DND-41 (cell line): ENCODE measurements at regions not wholly inside any gene's neighbourhood (a gene's known extent, or its start where the extent isn't known, plus 50 kb on each side); places are given as distances from the start of the nearest gene placed in this dataset.

Experiments
- ATAC-seq: fragments of 200-7000 bp; cut with Tn5 transposase; 3 replicates; pipeline ENCODE4 v1.9.1; 2021; ENCODE audit warnings: low read depth; ENCODE audit not compliant: insufficient read depth
- DNase-seq: peaks from one replicate; pipeline ENCODE4 v3.0.0-alpha.2; 2020
- H2AFZ ChIP-seq: 2 replicates; pipeline ENCODE4 v1.6.0; 2012; ENCODE audit warnings: low read depth, low read length
- H3K27ac ChIP-seq: 2 replicates; pipeline ENCODE4 v1.5.1; 2012; ENCODE audit warnings: low read length, inconsistent platforms
- H3K27me3 ChIP-seq: fragments of 200-600 bp; sonication (generic); 2 replicates; pipeline ENCODE4 v1.6.0; 2012; ENCODE audit warnings: low read length, mild to moderate bottlenecking, inconsistent platforms; ENCODE audit not compliant: insufficient read depth, poor library complexity
- H3K36me3 ChIP-seq: 2 replicates; pipeline ENCODE4 v1.5.1; 2012; ENCODE audit warnings: low read length, inconsistent platforms; ENCODE audit not compliant: insufficient read depth
- H3K4me1 ChIP-seq: 2 replicates; pipeline ENCODE4 v1.5.1; 2012; ENCODE audit warnings: mild to moderate bottlenecking, low read length; ENCODE audit not compliant: insufficient read depth
- H3K4me2 ChIP-seq: 2 replicates; pipeline ENCODE4 v1.6.0; 2012; ENCODE audit warnings: mild to moderate bottlenecking, moderate library complexity, low read length, inconsistent platforms; ENCODE audit not compliant: insufficient read depth
- H3K4me3 ChIP-seq, 2 experiments: fragments of 200-600 bp in 1 of 2; shearing (Covaris generic) in 1 of 2; 2 replicates each; pipeline ENCODE4 v1.5.1; 2012 to 2016; ENCODE audit warnings: inconsistent platforms in 2 of 2, low read length in 2 of 2, mild to moderate bottlenecking in 2 of 2, low read depth in 1 of 2, moderate library complexity in 1 of 2
- H3K79me2 ChIP-seq: 2 replicates; pipeline ENCODE4 v1.6.0; 2012; ENCODE audit warnings: low read length, inconsistent platforms; ENCODE audit not compliant: insufficient read depth
- H3K9ac ChIP-seq: 2 replicates; pipeline ENCODE4 v1.6.0; 2012; ENCODE audit warnings: low read depth, mild to moderate bottlenecking, inconsistent platforms, low read length, moderate library complexity
- H3K9me3 ChIP-seq: 2 replicates; pipeline ENCODE4 v1.5.1; 2012; ENCODE audit warnings: low read length, moderate library complexity, mild to moderate bottlenecking, inconsistent platforms; ENCODE audit not compliant: insufficient read depth, severe bottlenecking
- H4K20me1 ChIP-seq: 2 replicates; pipeline ENCODE4 v1.6.0; 2012; ENCODE audit warnings: low read length; ENCODE audit not compliant: insufficient read depth
- CTCF ChIP-seq: IDR thresholded peaks from 2 replicates; pipeline ENCODE4 v1.5.1; 2012; ENCODE audit warnings: borderline replicate concordance, low read length, moderate library complexity, mild to moderate bottlenecking; ENCODE audit not compliant: poor library complexity, severe bottlenecking; ENCODE audit errors: extremely low read depth
- EZH2 ChIP-seq: IDR thresholded peaks from 3 replicates; pipeline ENCODE4 v1.6.1; 2012; ENCODE audit warnings: borderline replicate concordance, low read depth, mild to moderate bottlenecking, moderate library complexity, low read length, inconsistent platforms; ENCODE audit not compliant: severe bottlenecking

- H4K20me1 ChIP-seq, result no peaks in the 10 kb centered on the region
- no peak for DNase-seq
- no peak overlapping the region for H2AFZ ChIP-seq
- H3K27me3 ChIP-seq, result no peaks in the 10 kb centered on the region
- H3K36me3 ChIP-seq, result no peaks in the 10 kb centered on the region
- H3K27ac ChIP-seq, result no peak overlapping the region
- no peak overlapping the region for H3K4me2 ChIP-seq
- no peak for ATAC-seq
- no peak overlapping the region for H3K9ac ChIP-seq
- no peaks in the 10 kb centered on the region for H3K4me1 ChIP-seq
- H3K79me2 ChIP-seq, result no peaks in the 10 kb centered on the region
- H3K4me3 ChIP-seq, result no peak overlapping the region
- H3K9me3 ChIP-seq, result no peaks in the 10 kb centered on the region
- no peak for TF ChIP-seq CTCF
- TF ChIP-seq EZH2, result no peak
These were observed 127.0 kb downstream of the EDN1 start for GRCh38 chr6:12417191-12417590.

- no peak overlapping the region for H3K27ac ChIP-seq
- TF ChIP-seq CTCF, result no peak
- no peak for TF ChIP-seq EZH2
- H3K4me2 ChIP-seq, result no peak overlapping the region
- no peaks in the 10 kb centered on the region for H3K9me3 ChIP-seq
- no peaks in the 10 kb centered on the region for H3K79me2 ChIP-seq
- H3K9ac ChIP-seq, result no peak overlapping the region
- no peak for DNase-seq
- no peak overlapping the region for H3K4me3 ChIP-seq
- H3K27me3 ChIP-seq, result no peaks in the 10 kb centered on the region
- H4K20me1 ChIP-seq, result no peaks in the 10 kb centered on the region
- no peak for ATAC-seq
- H3K36me3 ChIP-seq, result no peaks in the 10 kb centered on the region
- no peak overlapping the region for H2AFZ ChIP-seq
- H3K4me1 ChIP-seq, result no peaks in the 10 kb centered on the region
These were observed 128.8 kb downstream of the EDN1 start for GRCh38 chr6:12418946-12419345.

- Histone ChIP-seq H3K79me2 (no peaks in the 10 kb centered on the region), H3K9me3 (no peaks in the 10 kb centered on the region), H3K4me2 (no peak overlapping the region), H3K36me3 (no peaks in the 10 kb centered on the region), H3K4me1 (no peaks in the 10 kb centered on the region), H3K27ac (no peak overlapping the region), H3K27me3 (no peaks in the 10 kb centered on the region), H4K20me1 (no peaks in the 10 kb centered on the region), H3K9ac (no peak overlapping the region), H2AFZ (no peak overlapping the region), H3K4me3 (no peak overlapping the region)
- DNase-seq (no peak), ATAC-seq (no peak)
- TF ChIP-seq CTCF (no peak), EZH2 (no peak)
These were observed 129.6 kb downstream of the EDN1 start for GRCh38 chr6:12419631-12420272.
